Prostate gland (tissue), 2 donors: ENCODE measurements at regions not wholly inside any gene's neighbourhood (a gene's known extent, or its start where the extent isn't known, plus 50 kb on each side); places are given as distances from the start of the nearest gene placed in this dataset.

Source experiments
- DNase-seq: peaks from one replicate; pipeline ENCODE4 v3.0.0-alpha.2; 2019; ENCODE audit warnings: low spot score
- H3K27ac ChIP-seq, 2 donors: fragments of 200-600 bp; sonication (generic); 2 replicates each; pipeline ENCODE4 v1.5.1; 2017 to 2019
- H3K27me3 ChIP-seq: fragments of 200-600 bp; sonication (generic); replicated peaks from 2 replicates; pipeline ENCODE4 v1.5.1; 2019; ENCODE audit not compliant: insufficient read depth
- H3K36me3 ChIP-seq, 2 donors: fragments of 200-600 bp; sonication (generic); 1 replicate in 1 of 2; 2 replicates in 1 of 2; pipeline versions ENCODE4 v1.5.1 to v1.8.1; 2017 to 2019
- H3K4me1 ChIP-seq: fragments of 200-600 bp; sonication (generic); replicated peaks from 2 replicates; pipeline ENCODE4 v1.5.1; 2019
- H3K4me3 ChIP-seq, 2 donors: fragments of 200-600 bp; sonication (generic); 2 replicates each; pipeline ENCODE4 v1.5.1; 2017 to 2019
- H3K9me3 ChIP-seq: fragments of 200-600 bp; sonication (generic); 2 replicates; pipeline ENCODE4 v1.5.1; 2017
- CTCF ChIP-seq, 4 experiments: fragments of 200-600 bp in 2 of 4; fragments of 450-650 bp in 2 of 4; sonication (generic) in 2 of 4; IDR thresholded peaks; 1 replicate in 3 of 4; 2 replicates in 1 of 4; pipeline ENCODE4 v1.5.1; 2016 to 2019; ENCODE audit warnings: antibody characterized with exemption in 4 of 4, mild to moderate bottlenecking in 2 of 4, moderate library complexity in 2 of 4
- POLR2A ChIP-seq: fragments of 450-650 bp; IDR thresholded peaks from one replicate; pipeline ENCODE4 v1.6.1; 2016; ENCODE audit warnings: antibody characterized with exemption, mild to moderate bottlenecking
- POLR2AphosphoS5 ChIP-seq: sonication (generic); formaldehyde crosslinking; IDR thresholded peaks from one replicate; pipeline ENCODE4 v1.6.1; 2017; ENCODE audit warnings: antibody characterized with exemption
- WGBS: methylation state at CpG from one replicate; pipeline ENCODE4 v1.1.5; 2018; 5-methylcytosine and 5-hydroxymethylcytosine counted together
- intact Hi-C: fragments of 100-400 bp; cut with DNase I; formaldehyde crosslinking; loops from one replicate; pipeline ENCODE4 v1.14.2; 2022

- no peak overlapping the region for H3K4me3 ChIP-seq
- no peak for DNase-seq
- TF ChIP-seq POLR2AphosphoS5 (no peak), POLR2A (no peak), CTCF (IDR thresholded peaks at IDR 0.05) (no peak)
- H3K27ac ChIP-seq = no peak overlapping the region
- no peaks in the 10 kb centered on the region for H3K27me3 ChIP-seq
- WGBS = 82% methylated on average over 5 of the region's 5 CpGs
- no peaks in the 10 kb centered on the region for H3K4me1 ChIP-seq
- H3K9me3 ChIP-seq = no peaks in the 10 kb centered on the region
- intact Hi-C loops = no loop called here
- no peaks in the 10 kb centered on the region for H3K36me3 ChIP-seq
These were observed 911.0 kb downstream of the UQCRFS1 start for GRCh38 chr19:28301961-28302360.

GRCh38 chr19:28301463-28301862 lies 911.5 kb downstream of the UQCRFS1 start:
- no peak overlapping the region for H3K4me3 ChIP-seq
- no peak for DNase-seq
- H3K27ac ChIP-seq = no peak overlapping the region
- no peaks in the 10 kb centered on the region for H3K9me3 ChIP-seq
- no peak for TF ChIP-seq POLR2AphosphoS5
- TF ChIP-seq POLR2A = no peak
- TF ChIP-seq CTCF (IDR thresholded peaks at IDR 0.05) = no peak
- intact Hi-C loops = no loop called here
- H3K4me1 ChIP-seq = no peaks in the 10 kb centered on the region
- H3K36me3 ChIP-seq = no peaks in the 10 kb centered on the region
- H3K27me3 ChIP-seq = no peaks in the 10 kb centered on the region

GRCh38 chr19:28299649-28300048 lies 913.3 kb downstream of the UQCRFS1 start:
- WGBS = 54% methylated on average over 7 of the region's 7 CpGs
- Histone ChIP-seq H3K9me3 (no peaks in the 10 kb centered on the region), H3K36me3 (no peaks in the 10 kb centered on the region), H3K27ac (no peak overlapping the region), H3K27me3 (no peaks in the 10 kb centered on the region), H3K4me3 (no peak overlapping the region), H3K4me1 (no peaks in the 10 kb centered on the region)
- TF ChIP-seq CTCF (IDR thresholded peaks at IDR 0.05) (no peak), POLR2A (no peak), POLR2AphosphoS5 (no peak)
- intact Hi-C loops = no loop called here
- DNase-seq = no peak

DNA sequence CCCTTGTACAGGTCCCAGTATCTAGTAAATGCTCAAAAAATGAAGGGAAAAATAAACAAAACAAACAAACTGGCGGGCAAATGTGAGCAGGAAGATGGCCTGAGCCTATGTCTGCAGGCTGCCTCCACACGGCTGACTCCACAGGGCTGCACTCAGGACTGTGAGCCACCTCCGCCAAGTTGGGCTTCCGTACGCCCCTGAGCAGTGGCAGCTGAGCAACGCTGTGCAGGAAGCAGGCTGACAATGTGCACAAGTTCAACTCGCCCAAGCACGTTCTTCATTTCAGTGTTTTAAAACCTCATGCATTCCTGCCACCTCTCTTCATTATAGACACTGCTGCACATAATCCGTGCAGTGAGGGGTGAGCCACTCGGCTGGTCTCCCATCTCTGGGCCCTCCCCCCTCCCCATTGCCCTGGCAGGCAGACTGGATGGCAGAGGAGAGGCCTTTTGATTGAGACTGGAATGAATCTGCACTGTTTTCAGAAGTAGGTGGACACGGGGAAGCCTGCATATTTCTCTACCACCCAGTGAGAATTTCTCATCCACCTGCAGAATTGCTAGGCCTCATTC lies 915.3 kb downstream of the UQCRFS1 start:
- DNase-seq = no peak
- Histone ChIP-seq H3K4me3 (no peak overlapping the region), H3K27ac (no peak overlapping the region), H3K9me3 (no peaks in the 10 kb centered on the region), H3K4me1 (no peaks in the 10 kb centered on the region), H3K27me3 (no peaks in the 10 kb centered on the region), H3K36me3 (no peaks in the 10 kb centered on the region)
- 42% methylated on average over 11 of the region's 11 CpGs for whole genome bisulfite sequencing
- TF ChIP-seq POLR2A (no peak), POLR2AphosphoS5 (no peak), CTCF (IDR thresholded peaks at IDR 0.05) (no peak)
- intact Hi-C loops = no loop called here

DNA sequence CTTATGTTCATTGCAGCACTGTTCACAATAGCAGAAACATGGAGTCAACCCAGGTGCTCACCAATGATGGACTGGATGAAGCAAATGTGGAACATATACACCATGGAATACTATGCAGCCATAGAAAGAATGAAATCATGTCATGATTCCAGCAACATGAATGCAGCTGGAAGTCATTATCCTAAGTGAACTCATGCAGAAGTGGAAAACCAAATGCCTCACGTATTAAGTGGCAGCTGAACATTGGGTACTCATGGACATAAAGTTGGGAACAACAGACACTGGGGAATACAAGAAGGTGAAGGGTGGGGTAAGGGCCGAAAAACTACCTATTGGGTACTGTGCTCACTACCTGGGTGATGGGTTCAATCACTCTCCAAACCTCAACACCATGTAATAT lies 915.9 kb downstream of the UQCRFS1 start:
- no peak for DNase-seq
- H3K9me3 ChIP-seq = no peaks in the 10 kb centered on the region
- H3K4me3 ChIP-seq = no peak overlapping the region
- no peaks in the 10 kb centered on the region for H3K27me3 ChIP-seq
- no peaks in the 10 kb centered on the region for H3K36me3 ChIP-seq
- H3K4me1 ChIP-seq = no peaks in the 10 kb centered on the region
- no peak overlapping the region for H3K27ac ChIP-seq
- 92% methylated on average over 2 of the region's 2 CpGs for WGBS
- TF ChIP-seq POLR2AphosphoS5 = no peak
- intact Hi-C loops = no loop called here
